ENCODE measurements at regions not wholly inside any gene's neighbourhood (a gene's known extent, or its start where the extent isn't known, plus 50 kb on each side); places are given as distances from the start of the nearest gene placed in this dataset.

DNA sequence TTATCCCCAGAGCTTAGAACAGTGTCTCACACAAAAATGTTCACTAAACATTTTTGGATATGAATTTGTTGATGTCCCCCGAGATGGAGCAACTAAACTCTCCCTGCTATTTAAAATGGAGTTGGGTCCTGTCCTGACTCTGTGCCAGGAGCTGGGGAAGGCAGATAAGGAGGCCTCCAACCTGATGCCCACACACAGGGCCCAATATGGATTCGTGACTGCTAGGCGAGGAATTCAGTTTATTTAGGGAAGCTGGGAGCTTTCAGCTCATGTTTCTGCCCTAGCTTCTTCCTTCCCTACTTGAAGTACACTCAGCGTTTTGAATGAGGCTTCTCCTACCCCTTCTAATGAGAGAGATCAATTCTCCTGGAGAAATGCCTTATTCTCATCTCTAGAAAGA lies 373.0 kb upstream of the LARGE1 start:
- Histone ChIP-seq H3K9me3 (ENCODE audit: control insufficient read depth in 2 of 3, insufficient read depth in 1 of 3, low read length in 3 of 3) (no peaks in the 10 kb centered on the region), H3K4me3 (ENCODE audit: low read length in 3 of 3) (no peak overlapping the region), H3K4me1 (ENCODE audit: control insufficient read depth in 2 of 3, insufficient read depth in 2 of 3, low read depth in 1 of 3, low read length in 3 of 3) (no peaks in the 10 kb centered on the region), H3K27me3 (ENCODE audit: control insufficient read depth, insufficient read depth, low read length) (no peaks in the 10 kb centered on the region), H3K36me3 (ENCODE audit: control insufficient read depth in 2 of 3, insufficient read depth in 3 of 3, low read length in 3 of 3) (no peaks in the 10 kb centered on the region), H3K9ac (ENCODE audit: low read length in 3 of 3) (no peak overlapping the region), H3K27ac (ENCODE audit: low read depth in 2 of 2, low read length in 2 of 2) (no peak overlapping the region)
- FAIRE-seq (no peak), DNase-seq (no peak)
- TF ChIP-seq, protein P1, sequence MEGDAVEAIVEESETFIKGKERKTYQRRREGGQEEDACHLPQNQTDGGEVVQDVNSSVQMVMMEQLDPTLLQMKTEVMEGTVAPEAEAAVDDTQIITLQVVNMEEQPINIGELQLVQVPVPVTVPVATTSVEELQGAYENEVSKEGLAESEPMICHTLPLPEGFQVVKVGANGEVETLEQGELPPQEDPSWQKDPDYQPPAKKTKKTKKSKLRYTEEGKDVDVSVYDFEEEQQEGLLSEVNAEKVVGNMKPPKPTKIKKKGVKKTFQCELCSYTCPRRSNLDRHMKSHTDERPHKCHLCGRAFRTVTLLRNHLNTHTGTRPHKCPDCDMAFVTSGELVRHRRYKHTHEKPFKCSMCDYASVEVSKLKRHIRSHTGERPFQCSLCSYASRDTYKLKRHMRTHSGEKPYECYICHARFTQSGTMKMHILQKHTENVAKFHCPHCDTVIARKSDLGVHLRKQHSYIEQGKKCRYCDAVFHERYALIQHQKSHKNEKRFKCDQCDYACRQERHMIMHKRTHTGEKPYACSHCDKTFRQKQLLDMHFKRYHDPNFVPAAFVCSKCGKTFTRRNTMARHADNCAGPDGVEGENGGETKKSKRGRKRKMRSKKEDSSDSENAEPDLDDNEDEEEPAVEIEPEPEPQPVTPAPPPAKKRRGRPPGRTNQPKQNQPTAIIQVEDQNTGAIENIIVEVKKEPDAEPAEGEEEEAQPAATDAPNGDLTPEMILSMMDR (IDR thresholded peaks at IDR 0.05; ENCODE audit: borderline replicate concordance, extremely low read depth, insufficient read depth), result no peak
- intact Hi-C loops (cut with DNase I), result no loop called here

DNA sequence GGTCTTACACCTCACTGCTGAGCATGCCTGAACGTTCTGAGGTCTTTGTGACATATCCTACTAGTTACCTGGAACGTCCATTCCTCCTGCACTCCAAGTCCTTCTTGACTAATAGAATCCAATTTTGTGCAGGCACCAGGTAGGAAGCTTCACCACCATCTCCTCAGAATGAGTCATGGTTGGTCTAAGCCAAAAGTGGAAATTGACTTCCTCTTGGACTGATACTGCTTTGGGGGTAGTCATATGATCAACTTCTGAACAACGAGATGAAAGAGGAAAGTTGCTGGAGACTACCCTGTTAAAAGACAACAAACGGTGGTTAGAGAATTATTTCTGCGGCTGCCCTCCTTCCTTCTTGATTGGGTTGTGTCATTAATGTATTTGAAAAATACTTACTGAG lies 374.2 kb upstream of the LARGE1 start:
- no peak overlapping the region for H3K4me3 ChIP-seq (ENCODE audit: low read length in 3 of 3)
- DNase-seq (no peak), FAIRE-seq (no peak)
- H3K36me3 ChIP-seq (ENCODE audit: control insufficient read depth in 2 of 3, insufficient read depth in 3 of 3, low read length in 3 of 3), result no peaks in the 10 kb centered on the region
- no peaks in the 10 kb centered on the region for H3K4me1 ChIP-seq (ENCODE audit: control insufficient read depth in 2 of 3, insufficient read depth in 2 of 3, low read depth in 1 of 3, low read length in 3 of 3)
- intact Hi-C loops (cut with DNase I), result no loop called here
- H3K27me3 ChIP-seq (ENCODE audit: control insufficient read depth, insufficient read depth, low read length), result no peaks in the 10 kb centered on the region
- H3K9ac ChIP-seq (ENCODE audit: low read length in 3 of 3), result no peak overlapping the region
- no peak overlapping the region for H3K27ac ChIP-seq (ENCODE audit: low read depth in 2 of 2, low read length in 2 of 2)
- H3K9me3 ChIP-seq (ENCODE audit: control insufficient read depth in 2 of 3, insufficient read depth in 1 of 3, low read length in 3 of 3), result no peaks in the 10 kb centered on the region
- TF ChIP-seq, protein P1 (IDR thresholded peaks at IDR 0.05; ENCODE audit: borderline replicate concordance, extremely low read depth, insufficient read depth), result no peak

DNA sequence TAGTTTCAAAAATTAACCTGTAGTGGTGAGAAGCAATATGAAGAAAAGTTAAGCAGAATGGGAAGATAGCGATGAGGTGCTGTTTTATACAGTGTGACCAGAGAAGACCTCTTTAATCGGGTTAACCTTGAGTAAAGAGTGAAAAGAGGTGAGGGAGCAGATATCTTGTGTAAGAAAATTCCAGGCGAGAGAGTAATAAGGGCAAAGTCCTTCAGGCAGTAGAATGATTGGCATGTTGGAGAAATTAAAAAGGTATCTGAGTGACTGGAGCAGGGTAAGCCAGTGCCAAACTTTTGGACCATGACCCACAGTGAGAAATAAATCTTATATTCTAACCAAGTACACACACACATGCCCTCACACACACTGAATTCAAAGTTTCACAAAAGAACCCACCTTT lies 374.7 kb upstream of the LARGE1 start:
- Histone ChIP-seq H3K36me3 (ENCODE audit: control insufficient read depth in 2 of 3, insufficient read depth in 3 of 3, low read length in 3 of 3) (no peaks in the 10 kb centered on the region), H3K4me1 (ENCODE audit: control insufficient read depth in 2 of 3, insufficient read depth in 2 of 3, low read depth in 1 of 3, low read length in 3 of 3) (no peaks in the 10 kb centered on the region), H3K27me3 (ENCODE audit: control insufficient read depth, insufficient read depth, low read length) (no peaks in the 10 kb centered on the region), H3K4me3 (ENCODE audit: low read length in 3 of 3) (no peak overlapping the region), H3K27ac (ENCODE audit: low read depth in 2 of 2, low read length in 2 of 2) (no peak overlapping the region), H3K9ac (ENCODE audit: low read length in 3 of 3) (no peak overlapping the region), H3K9me3 (ENCODE audit: control insufficient read depth in 2 of 3, insufficient read depth in 1 of 3, low read length in 3 of 3) (no peaks in the 10 kb centered on the region)
- FAIRE-seq, result no peak
- intact Hi-C loops (cut with DNase I), result no loop called here
- TF ChIP-seq, protein P1 (IDR thresholded peaks at IDR 0.05; ENCODE audit: borderline replicate concordance, extremely low read depth, insufficient read depth), result no peak
- DNase-seq, result peak in 2 of 5 donors; percentile 2 to 3

DNA sequence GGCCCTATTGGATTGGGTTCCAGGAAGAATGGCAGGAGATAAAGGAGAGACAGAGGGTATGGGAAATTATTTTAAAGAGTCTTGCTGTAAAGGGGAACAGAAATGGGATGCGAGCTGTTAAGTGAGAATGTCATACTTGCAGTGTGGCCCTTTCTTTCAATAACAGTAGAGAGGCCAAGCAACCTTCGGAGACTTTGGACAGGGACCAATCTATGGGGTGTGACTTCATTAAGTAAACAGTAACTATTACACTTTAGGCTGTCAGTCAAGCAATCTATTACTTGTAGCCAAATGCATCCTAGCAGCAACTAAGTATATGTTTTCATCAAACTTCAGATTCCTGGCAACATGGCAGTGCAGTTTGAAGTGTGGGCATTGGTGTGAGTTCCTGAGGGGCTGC lies 376.2 kb upstream of the LARGE1 start:
- DNase-seq, result no peak
- no peak overlapping the region for H3K27ac ChIP-seq (ENCODE audit: low read depth in 2 of 2, low read length in 2 of 2)

More for the DNA sequence above, 376.2 kb upstream of the LARGE1 start:
- Histone ChIP-seq H3K36me3 (ENCODE audit: control insufficient read depth in 2 of 3, insufficient read depth in 3 of 3, low read length in 3 of 3) (no peaks in the 10 kb centered on the region), H3K27me3 (ENCODE audit: control insufficient read depth, insufficient read depth, low read length) (no peaks in the 10 kb centered on the region), H3K9ac (ENCODE audit: low read length in 3 of 3) (no peak overlapping the region), H3K4me1 (ENCODE audit: control insufficient read depth in 2 of 3, insufficient read depth in 2 of 3, low read depth in 1 of 3, low read length in 3 of 3) (no peaks in the 10 kb centered on the region), H3K4me3 (ENCODE audit: low read length in 3 of 3) (no peak overlapping the region), H3K9me3 (ENCODE audit: control insufficient read depth in 2 of 3, insufficient read depth in 1 of 3, low read length in 3 of 3) (no peaks in the 10 kb centered on the region)
- intact Hi-C loops (cut with DNase I), result no loop called here
- TF ChIP-seq, protein P1 (IDR thresholded peaks at IDR 0.05; ENCODE audit: borderline replicate concordance, extremely low read depth, insufficient read depth), result no peak
- no peak for FAIRE-seq
